GM13977 (cell line): ENCODE measurements at regions not wholly inside any gene's neighbourhood (a gene's known extent, or its start where the extent isn't known, plus 50 kb on each side); places are given as distances from the start of the nearest gene placed in this dataset.

ENCODE experiments used
- DNase-seq: peaks from one replicate; pipeline ENCODE4 v3.0.0; 2012; ENCODE audit warnings: low spot score
- in situ Hi-C: fragments of 300-500 bp; cut with MboI; formaldehyde crosslinking; loops from one replicate; pipeline ENCODE4 v1.12.0; 2022; ENCODE audit warnings: low sequenced_read_pairs, low pct_unique_long_range_greater_than_20kb, mixed read lengths, inconsistent platforms; ENCODE audit not compliant: unreplicated experiment
- TF ChIP-seq, protein P1 (sequence below): IDR thresholded peaks from 2 replicates; pipeline ENCODE4 v1.5.1; 2012; ENCODE audit warnings: mild to moderate bottlenecking, control low read depth; ENCODE audit not compliant: insufficient read depth; ENCODE audit errors: extremely low read depth, missing control alignments

DNA sequence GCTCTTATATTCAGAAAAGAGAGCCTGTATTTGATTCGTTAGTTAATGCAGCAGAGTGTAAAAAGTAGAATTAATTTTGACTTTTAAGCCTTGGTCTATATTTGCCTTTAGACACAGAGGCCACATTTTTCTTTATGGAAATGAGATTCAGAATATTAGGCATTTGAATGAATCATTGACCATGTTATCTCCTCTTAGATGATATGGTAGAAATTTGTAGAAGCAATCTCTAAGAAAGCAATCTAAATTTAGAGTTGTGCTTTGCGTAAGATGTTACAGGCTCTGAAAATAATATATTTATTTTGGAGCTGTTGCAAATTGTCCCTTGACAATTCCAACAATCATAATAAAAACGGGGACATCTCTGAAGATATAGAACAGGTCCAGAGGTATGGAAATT lies 68.3 kb upstream of the ST6GAL2 start:
- in situ Hi-C loops: no loop called here
- TF ChIP-seq, protein P1, sequence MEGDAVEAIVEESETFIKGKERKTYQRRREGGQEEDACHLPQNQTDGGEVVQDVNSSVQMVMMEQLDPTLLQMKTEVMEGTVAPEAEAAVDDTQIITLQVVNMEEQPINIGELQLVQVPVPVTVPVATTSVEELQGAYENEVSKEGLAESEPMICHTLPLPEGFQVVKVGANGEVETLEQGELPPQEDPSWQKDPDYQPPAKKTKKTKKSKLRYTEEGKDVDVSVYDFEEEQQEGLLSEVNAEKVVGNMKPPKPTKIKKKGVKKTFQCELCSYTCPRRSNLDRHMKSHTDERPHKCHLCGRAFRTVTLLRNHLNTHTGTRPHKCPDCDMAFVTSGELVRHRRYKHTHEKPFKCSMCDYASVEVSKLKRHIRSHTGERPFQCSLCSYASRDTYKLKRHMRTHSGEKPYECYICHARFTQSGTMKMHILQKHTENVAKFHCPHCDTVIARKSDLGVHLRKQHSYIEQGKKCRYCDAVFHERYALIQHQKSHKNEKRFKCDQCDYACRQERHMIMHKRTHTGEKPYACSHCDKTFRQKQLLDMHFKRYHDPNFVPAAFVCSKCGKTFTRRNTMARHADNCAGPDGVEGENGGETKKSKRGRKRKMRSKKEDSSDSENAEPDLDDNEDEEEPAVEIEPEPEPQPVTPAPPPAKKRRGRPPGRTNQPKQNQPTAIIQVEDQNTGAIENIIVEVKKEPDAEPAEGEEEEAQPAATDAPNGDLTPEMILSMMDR: no peak
- no peak for DNase-seq

DNA sequence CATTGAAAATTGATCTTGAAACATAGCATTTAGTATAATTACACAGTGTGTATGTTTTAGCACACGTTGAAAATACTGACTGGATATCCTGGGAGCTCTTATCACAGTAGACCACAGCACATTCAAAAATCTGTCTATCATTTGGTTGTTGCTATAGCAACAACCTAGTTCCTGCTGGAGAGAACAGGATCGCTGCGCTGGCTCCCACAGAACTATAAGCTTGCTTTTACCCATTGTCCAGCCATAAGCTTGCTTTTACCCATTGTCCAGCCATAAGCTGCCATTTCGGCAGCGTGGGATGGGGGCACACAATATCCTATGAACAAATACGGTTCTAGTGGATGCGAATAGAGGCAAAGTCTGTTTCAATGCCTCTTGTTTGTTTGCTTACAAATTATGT lies 70.4 kb upstream of the ST6GAL2 start:
- in situ Hi-C loops: no loop called here
- DNase-seq: no peak

DNA sequence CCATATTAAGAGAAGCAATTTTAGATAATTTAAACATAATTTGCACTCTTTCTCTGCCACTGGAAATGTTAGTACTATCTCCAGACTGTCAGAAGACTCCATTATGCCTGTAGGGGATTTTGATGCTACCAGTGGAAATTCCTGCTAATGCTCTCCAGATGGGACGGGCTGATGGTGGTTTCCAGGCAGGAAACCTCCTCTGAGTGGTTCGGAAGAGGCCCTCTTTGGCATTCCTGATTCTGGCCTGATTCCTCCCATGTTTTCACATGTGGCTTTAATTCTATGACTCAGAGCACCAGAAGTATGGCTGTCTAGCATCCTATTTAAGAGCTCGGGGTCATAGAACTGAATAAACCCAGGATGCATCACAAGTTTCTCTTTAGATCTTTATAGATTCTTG lies 70.9 kb upstream of the ST6GAL2 start:
- no peak for DNase-seq
- TF ChIP-seq, protein P1: no peak
- in situ Hi-C loops: no loop called here

More for the DNA sequence above, 70.4 kb upstream of the ST6GAL2 start:
- TF ChIP-seq, protein P1: no peak

DNA sequence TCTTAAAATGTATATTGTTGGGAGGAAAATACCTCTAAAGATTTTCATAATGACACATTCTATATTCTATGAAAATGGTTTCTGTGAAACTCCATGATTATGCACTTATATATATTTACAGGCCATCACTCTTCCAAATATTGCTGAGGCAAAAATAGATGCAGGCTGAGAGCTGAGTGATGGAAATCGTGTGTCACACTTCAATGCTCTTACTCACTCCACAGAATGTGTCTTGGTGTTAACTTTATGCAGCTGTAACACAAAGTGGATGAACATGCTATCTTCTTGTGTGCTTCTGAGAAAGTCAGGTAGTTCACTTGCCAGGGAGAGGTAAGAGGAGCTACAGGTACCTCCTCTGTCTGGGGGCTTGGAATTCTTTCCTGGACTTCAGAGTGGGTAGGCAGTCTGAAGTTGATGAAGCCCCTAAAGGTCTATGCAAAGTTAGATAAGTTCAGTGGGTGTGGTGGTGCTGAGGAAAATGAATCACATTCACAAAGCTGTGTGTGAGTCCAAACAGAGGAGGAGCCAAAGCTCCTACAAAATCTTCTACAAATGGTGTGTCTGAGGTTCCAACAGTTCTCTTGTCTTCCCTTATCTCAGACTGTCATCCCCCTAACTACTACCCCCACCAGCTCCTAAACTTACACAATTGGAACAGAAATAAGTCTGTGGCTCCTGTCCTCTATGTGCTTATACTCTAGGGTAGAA lies 74.2 kb upstream of the ST6GAL2 start:
- DNase-seq: no peak
- in situ Hi-C loops: no loop called here
- TF ChIP-seq, protein P1: no peak

DNA sequence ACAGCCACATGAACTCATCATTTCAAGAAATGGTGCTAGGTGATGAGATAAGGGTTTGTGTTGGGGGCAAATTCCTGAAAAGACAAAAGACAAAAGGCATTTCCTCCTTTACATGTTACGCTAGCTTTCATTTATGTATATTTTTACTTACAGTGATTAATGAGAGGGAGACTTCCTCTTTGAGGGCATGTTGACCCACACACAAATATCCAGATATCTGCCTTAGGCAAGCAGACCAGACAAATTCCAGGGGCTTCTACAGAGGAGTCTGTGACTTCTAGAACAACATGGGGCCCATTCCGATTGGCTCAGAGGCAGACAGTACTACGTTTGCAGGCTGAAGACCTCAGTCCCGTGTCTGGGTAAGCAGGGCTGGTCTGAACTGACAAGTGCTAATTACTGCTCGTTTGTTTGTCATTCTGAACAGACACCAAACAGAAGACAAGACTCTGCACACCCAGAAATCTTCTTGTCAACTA lies 74.8 kb upstream of the ST6GAL2 start:
- in situ Hi-C loops: no loop called here
- TF ChIP-seq, protein P1: no peak
- DNase-seq: no peak

DNA sequence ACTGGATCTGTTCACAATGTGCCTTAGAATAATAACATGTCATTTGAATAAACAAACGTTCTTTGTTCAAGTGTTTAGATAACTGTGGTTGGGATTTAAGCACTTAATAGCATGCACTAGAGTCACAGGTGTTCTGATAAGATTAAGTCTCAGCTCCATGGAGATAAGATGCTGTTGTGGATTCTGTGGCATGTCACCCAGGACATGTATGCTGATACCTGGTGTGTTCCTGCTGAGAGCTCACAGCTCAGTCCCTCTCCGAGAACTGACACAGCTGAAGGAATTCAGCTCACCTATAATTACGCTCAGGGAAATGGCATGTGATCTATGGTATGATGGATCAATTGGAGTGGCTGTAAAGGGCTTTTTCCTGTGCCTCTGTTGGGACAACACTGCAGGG lies 75.4 kb upstream of the ST6GAL2 start:
- DNase-seq: no peak
- TF ChIP-seq, protein P1: no peak
- in situ Hi-C loops: no loop called here
